ENCODE measurements at regions not wholly inside any gene's neighbourhood (a gene's known extent, or its start where the extent isn't known, plus 50 kb on each side); places are given as distances from the start of the nearest gene placed in this dataset.

GRCh38 chr6:126513198-126513597, 173.3 kb downstream of the CENPW start:
- no peak for TF ChIP-seq FOXM1 (IDR thresholded peaks at IDR 0.05; ENCODE audit: borderline replicate concordance)
- no peak for TF ChIP-seq BHLHE40 (IDR thresholded peaks at IDR 0.05; ENCODE audit: borderline replicate concordance)

All from HEK293T (cell line).